Embryonic facial prominence (tissue), 1 donor: ENCODE measurements at regions not wholly inside any gene's neighbourhood (a gene's known extent, or its start where the extent isn't known, plus 50 kb on each side); places are given as distances from the start of the nearest gene placed in this dataset.

Experiments used
- DNase-seq: peaks from one replicate; pipeline ENCODE4 v3.0.0-alpha.2; 2016; ENCODE audit errors: extremely low spot score

- DNase-seq, result no peak
These were observed 108.6 kb upstream of the CCDC150 start for GRCh38 chr2:196530910-196531309.

GRCh38 chr2:196533772-196534397 lies 105.6 kb upstream of the CCDC150 start:
- no peak for DNase-seq

DNA sequence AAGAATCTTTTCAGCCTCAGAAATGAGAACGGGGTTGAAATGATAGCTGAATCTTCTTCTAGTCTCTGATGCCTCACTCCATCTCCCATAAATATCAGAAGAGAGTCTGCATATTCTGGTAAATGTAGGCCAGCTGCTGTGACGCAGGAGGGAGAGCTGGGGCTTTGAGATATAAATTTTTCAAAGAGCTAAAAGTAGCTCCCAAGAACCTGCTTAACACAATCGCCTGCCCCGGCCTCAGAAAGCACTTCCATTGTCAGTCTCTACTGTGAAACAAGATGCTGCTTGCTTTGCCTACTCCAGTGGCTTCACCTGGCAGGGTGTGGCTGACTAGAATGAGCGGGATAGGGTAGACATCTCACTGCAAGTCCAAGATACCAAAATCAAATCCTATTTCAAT lies 105.0 kb upstream of the CCDC150 start:
- no peak for DNase-seq

- no peak for DNase-seq
These were observed 104.5 kb upstream of the CCDC150 start for GRCh38 chr2:196535061-196535460.

- no peak for DNase-seq
These were observed 103.8 kb upstream of the CCDC150 start for GRCh38 chr2:196535742-196536141.

- no peak for DNase-seq
These were observed 102.2 kb upstream of the CCDC150 start for GRCh38 chr2:196537311-196537710.

- DNase-seq, result no peak
These were observed 101.3 kb upstream of the CCDC150 start for GRCh38 chr2:196538189-196538588.

- no peak for DNase-seq
These were observed 100.9 kb upstream of the CCDC150 start for GRCh38 chr2:196538646-196539045.

- DNase-seq, result no peak
These were observed 94.5 kb upstream of the CCDC150 start for GRCh38 chr2:196544906-196545433.

DNA sequence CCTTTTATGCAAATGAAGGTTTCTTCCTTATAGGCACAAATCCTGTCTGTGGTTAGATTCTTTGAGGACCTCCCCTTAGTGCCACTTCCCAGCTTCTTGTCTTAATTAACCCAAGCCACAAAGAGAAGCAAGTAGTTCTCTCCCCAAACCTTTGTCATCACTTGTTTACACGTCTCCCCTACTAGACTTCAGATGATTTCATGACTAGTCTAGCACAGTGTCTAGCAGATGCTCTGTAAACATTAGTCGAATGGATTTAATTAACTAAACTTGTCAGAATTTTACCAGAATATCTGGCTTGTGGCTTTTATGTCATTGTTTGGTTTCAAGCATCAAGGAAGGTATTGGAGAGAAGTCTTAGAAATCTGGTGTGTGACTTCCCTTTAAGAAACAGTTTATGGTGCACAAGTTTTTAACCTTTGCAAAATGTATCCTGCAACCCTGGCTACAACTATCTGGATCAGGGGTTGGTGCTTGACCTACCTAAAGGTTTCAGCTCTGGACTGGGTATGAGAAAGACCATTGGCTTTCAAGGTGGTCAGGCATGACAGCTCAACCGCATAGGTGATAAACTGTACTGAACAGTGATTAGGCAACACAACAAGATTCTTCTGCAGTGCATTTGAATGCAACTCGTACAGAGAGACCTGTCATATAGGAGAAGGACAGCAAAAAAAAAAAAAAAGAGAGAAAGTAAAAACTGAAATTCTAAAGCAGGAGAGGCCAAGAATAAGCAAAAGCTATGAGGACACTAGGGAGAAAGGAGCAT lies 93.2 kb upstream of the CCDC150 start:
- DNase-seq, result no peak

DNA sequence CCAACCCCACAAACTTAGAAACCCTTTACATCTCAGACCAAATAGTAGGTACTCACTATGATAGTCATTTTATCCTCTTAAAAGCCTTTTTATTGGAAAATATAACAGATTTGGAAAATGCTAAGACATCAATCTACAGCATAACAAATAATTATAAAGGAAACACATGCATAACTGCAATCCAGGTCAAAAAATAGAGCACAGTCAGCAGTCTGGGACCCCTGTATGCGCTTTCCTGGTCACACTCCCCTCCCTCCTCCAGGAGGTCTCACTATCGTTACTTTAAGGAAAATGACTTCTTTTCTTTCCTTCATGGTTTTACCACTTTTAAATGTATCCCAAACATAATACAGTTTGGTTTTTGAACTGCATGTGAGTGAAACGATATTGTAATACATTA lies 90.5 kb upstream of the CCDC150 start:
- no peak for DNase-seq

GRCh38 chr2:196551014-196551413 lies 88.5 kb upstream of the CCDC150 start:
- no peak for DNase-seq

DNA sequence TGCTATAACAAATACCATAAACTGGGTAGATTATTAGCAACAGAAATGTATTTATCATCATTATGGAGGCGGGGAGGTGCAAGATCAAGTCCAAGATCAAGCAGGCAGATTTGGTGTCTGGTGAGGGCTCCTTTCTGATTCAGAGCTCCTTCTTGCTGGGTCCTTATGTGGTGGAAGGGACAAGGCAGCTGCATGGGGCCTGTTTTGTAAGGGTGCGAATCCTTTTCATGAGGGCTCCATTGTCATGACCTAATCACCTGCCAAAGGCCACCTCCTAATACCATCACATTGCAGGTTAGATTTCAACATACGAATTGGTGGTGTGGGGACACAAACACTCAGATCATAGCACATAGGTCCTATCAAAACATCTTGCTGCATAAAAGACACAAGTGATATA lies 84.4 kb upstream of the CCDC150 start:
- no peak for DNase-seq

DNA sequence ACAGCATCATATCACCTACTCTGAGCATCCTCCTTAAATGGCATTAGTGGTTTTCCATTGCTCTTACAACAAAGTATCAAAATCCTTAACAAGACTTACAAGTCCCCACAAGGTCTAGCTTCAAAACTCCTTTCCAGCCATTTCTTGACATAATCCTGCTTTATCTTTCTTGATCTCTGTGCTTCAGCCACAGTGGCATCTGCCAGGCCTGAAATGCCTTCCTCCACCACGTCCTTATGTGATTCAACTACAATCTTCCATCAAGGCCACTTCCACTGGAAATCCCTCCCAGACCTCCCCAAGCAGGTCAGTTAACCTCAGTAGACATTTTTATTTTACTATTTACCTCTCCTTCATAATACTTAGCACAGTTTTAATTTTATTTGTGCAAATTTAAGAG lies 83.8 kb upstream of the CCDC150 start:
- DNase-seq, result no peak

- DNase-seq, result no peak
These were observed 81.0 kb upstream of the CCDC150 start for GRCh38 chr2:196558497-196558896.

DNA sequence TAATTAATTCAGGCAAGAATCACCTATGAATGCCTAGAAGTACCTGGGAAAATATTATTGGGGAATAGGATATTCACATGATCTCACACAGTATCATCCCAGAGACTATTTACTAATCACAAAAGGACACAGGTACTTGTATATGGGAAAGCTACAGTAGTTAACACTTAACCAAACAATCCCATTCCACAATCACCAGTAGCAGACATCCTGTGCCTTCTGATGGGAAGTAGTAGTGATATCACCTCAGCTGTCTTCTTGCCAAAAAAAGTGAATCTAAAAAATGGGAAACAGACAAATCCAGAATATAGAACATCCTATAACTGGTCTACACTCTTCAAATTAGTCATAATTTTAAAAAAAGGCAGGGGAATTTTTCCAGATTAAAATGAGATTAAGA lies 75.6 kb upstream of the CCDC150 start:
- DNase-seq, result no peak

DNA sequence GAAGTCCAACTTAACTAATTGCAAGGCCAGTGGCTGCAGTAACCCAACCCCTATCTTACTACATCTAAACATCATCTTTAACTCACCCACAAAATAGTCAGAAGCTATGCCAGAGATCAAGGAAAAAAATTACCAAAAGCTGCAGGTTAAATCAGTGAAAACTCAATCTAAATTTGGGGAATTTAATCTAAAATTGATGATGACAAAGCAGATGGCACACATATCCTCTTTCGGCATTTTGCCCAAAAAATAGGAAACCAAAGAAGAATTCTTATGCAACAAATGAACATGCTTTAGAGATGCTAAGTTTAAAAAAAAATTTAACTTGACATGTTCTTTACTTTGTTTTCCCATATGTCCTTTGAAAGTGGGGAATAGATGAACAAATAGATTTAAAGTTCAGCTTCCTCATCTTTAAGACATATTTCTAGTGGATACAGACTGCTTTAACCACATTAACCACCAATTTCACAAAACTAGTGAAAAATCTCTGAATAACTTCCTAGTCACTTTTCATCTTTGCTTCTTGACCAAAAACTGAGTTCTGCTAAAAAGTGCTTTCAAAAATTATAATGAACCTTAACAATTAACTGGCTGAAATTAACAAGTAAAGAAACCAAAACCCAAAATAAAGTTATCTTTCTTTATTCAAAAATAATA lies 74.3 kb upstream of the CCDC150 start:
- DNase-seq, result no peak

- no peak for DNase-seq
These were observed 73.5 kb upstream of the CCDC150 start for GRCh38 chr2:196565982-196566381.

DNA sequence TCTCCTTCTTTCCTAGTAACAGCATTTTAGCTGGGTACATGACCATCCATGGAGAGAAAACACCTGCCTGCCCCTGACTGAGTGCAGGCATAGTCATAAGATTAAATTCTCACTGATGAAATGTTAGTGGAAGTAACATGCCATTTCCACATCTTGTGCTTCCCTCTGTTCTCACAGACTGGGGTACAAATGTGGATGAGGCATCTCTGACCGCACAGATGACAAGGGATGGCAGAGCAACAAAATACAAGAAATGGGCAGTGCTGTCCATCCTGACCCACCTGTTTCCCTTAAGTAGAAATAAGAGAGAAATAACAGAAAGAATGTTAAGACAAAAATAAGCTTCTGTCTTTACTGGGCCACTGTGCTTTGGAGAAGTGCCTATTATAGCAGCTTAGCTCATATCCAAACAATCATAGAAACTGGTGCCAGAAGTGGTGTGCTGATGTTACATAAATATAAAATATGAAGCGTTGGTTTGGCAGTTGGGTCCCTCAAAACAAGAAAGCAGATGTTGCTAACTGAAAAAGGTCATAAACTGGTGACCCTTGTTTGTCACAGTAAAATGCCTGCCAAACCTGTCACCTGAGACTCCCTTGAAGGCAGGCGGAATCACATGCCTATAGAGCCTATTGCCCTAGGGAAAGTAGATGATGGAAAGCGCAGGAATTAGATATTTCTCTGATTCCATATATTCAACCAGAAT lies 72.4 kb upstream of the CCDC150 start:
- no peak for DNase-seq

- DNase-seq, result no peak
These were observed 71.0 kb upstream of the CCDC150 start for GRCh38 chr2:196568506-196568905.

DNA sequence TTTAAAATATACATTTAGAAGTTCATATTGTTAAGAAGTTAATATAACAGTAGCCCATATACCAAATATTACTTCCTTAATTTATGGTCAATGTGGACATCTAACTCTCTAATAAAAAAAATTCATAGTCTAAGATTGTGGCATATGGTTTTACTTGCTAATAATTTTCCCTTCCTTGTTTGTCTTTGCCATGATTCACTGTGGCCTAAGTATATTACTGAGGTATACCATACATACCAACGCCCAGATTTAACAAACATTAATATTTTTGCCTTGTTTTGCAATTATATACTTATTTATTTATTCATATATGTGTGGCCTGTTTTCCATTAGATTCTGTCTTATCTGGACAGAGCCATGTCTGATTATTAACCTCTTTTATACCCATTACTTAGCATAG lies 54.6 kb upstream of the CCDC150 start:
- DNase-seq, result no peak

DNA sequence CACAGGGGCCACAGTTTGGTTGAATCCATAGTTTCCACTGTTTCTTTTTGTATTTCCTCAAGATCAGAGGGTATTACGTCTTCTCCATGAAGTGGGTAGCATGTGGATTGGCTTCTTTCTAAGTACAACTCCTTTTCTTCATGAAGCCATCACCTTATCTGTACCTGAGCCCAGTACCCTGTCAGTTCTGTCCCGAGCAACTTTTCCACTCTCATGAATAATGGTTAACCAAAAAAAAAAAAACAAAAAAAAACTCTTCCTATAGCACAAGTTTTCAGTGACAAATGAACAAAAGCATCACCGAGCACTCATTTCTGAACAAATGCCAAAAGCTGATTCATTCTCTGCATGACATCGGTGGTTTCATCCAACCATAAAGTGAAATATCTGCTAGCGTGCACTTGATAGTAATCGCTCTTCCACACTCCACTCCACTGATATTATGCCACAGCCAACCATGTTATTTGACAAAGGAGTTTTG lies 53.0 kb upstream of the CCDC150 start:
- DNase-seq, result no peak
